T-cell (primary cell): ENCODE measurements at regions not wholly inside any gene's neighbourhood (a gene's known extent, or its start where the extent isn't known, plus 50 kb on each side); places are given as distances from the start of the nearest gene placed in this dataset.

ENCODE experiments used
- ATAC-seq, 4 experiments: fragments of 200-7000 bp in 3 of 4; fragments of 150-1000 bp in 1 of 4; cut with Tn5 transposase; replicated peaks in 1 of 4; 1 replicate in 3 of 4; 2 replicates in 1 of 4; pipeline ENCODE4 v1.10.0; 2021; ENCODE audit warnings: moderate library complexity in 3 of 4, mild to moderate bottlenecking in 2 of 4, moderate number of reproducible peaks in 1 of 4
- CTCF ChIA-PET, 2 donors: fragments of 300-600 bp; sonication (Branson Sonifier 250); formaldehyde crosslinking; loops; one replicate each; lab custom pipeline; 2022; ENCODE audit warnings: antibody characterized with exemption in 2 of 2; lab: Charles Lee
- POLR2A ChIA-PET, 2 donors: fragments of 300-600 bp; sonication (Branson Sonifier 250); formaldehyde crosslinking; loops; one replicate each; lab custom pipeline; 2022; ENCODE audit warnings: antibody characterized with exemption in 2 of 2; lab: Charles Lee
- DNase-seq, 35 experiments: peaks; one replicate each; pipeline versions ENCODE4 v3.0.0 to v3.0.0-alpha.2; 2013 to 2023
- H3K27ac ChIP-seq: one replicate; pipeline ENCODE4 v1.5.1; 2013; ENCODE audit warnings: low read length
- H3K27me3 ChIP-seq, 2 experiments: replicated peaks in 1 of 2; 1 replicate in 1 of 2; 2 replicates in 1 of 2; pipeline versions ENCODE4 v1.6.1 to v1.7.0; 2013; ENCODE audit warnings: low read length in 1 of 2, mixed read lengths in 1 of 2; ENCODE audit not compliant: control insufficient read depth in 2 of 2, insufficient read depth in 2 of 2; ENCODE audit errors: extremely low read depth in 1 of 2
- H3K36me3 ChIP-seq, 2 donors: 1 replicate in 1 of 2; 2 replicates in 1 of 2; pipeline versions ENCODE4 v1.6.1 to v1.7.0; 2013; ENCODE audit warnings: low read length in 1 of 2; ENCODE audit not compliant: control insufficient read depth in 2 of 2, insufficient read depth in 1 of 2; ENCODE audit errors: extremely low read depth in 1 of 2
- H3K4me1 ChIP-seq, 2 experiments: 1 replicate in 1 of 2; 2 replicates in 1 of 2; pipeline versions ENCODE4 v1.6.1 to v1.7.0; 2013; ENCODE audit warnings: low read length in 2 of 2, mixed read lengths in 1 of 2; ENCODE audit not compliant: insufficient read depth in 2 of 2, control insufficient read depth in 1 of 2; ENCODE audit errors: extremely low read depth in 1 of 2
- H3K4me3 ChIP-seq, 2 donors: 1 replicate in 1 of 2; 2 replicates in 1 of 2; pipeline versions ENCODE4 v1.5.1 to v1.7.0; 2013; ENCODE audit warnings: mild to moderate bottlenecking in 2 of 2, low read length in 1 of 2, moderate library complexity in 1 of 2; ENCODE audit not compliant: control insufficient read depth in 1 of 2; ENCODE audit errors: extremely low read depth in 1 of 2
- H3K9me3 ChIP-seq: 2 replicates; pipeline ENCODE4 v1.7.0; 2013
- H3K27ac Mint-ChIP-seq, 2 donors: one replicate each; pipeline ENCODE4 v1.8.0; 2020 to 2021; ENCODE audit warnings: mild to moderate bottlenecking in 2 of 2, mixed read lengths in 2 of 2
- H3K27me3 Mint-ChIP-seq, 2 donors: one replicate each; pipeline ENCODE4 v1.8.0; 2021 to 2022; ENCODE audit warnings: mixed read lengths in 2 of 2
- H3K36me3 Mint-ChIP-seq: one replicate; pipeline ENCODE4 v1.8.0; 2021; ENCODE audit warnings: mixed read lengths
- H3K4me1 Mint-ChIP-seq, 3 donors: one replicate each; pipeline ENCODE4 v1.8.0; 2020 to 2022; ENCODE audit warnings: mixed read lengths in 3 of 3, mild to moderate bottlenecking in 1 of 3
- H3K4me3 Mint-ChIP-seq, 3 donors: one replicate each; pipeline ENCODE4 v1.8.0; 2020 to 2022; ENCODE audit warnings: mild to moderate bottlenecking in 3 of 3, mixed read lengths in 3 of 3, moderate library complexity in 3 of 3
- H3K9me3 Mint-ChIP-seq, 3 donors: one replicate each; pipeline ENCODE4 v1.8.0; 2020 to 2022; ENCODE audit warnings: mixed read lengths in 3 of 3
- WGBS: methylation state at CpG from one replicate; pipeline ENCODE4 v1.1.5; 2013; ENCODE audit warnings: missing lambda C conversion rate; ENCODE audit not compliant: insufficient coverage; 5-methylcytosine and 5-hydroxymethylcytosine counted together

DNA sequence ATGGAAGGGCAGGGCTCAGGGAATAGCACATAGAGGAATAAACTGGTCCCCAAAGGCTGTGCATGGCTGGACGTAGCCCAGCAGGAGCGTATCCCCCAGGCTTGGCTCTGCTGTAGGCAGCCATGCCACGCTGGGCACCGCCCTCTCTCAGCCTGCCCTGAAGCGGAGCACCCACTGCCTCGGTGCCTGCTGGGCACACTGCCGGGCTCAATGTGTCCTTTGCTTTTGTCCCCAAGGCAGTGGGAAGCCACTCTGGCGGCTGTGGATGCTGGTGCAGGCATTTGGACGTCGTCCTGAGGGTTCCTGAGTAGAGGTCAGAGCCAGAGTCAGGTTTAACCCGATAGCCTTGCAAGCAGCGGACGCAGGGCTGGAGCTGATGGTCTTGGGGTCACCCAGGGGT lies 141.0 kb downstream of the ENGASE start:
- Histone ChIP-seq H3K36me3 (no peaks in the 10 kb centered on the region), H3K9me3 (no peaks in the 10 kb centered on the region), H3K4me3 (no peak overlapping the region), H3K4me1 (peaks cover 0 to 6% of the 10 kb centered on the region in 2 experiments), H3K27me3 (peaks cover 0 to 93% of the 10 kb centered on the region in 2 experiments), H3K27ac (no peak overlapping the region)
- H3K4me1 Mint-ChIP-seq = peaks cover 5 to 7% (median 6%) of the 10 kb centered on the region in 3 donors
- no peaks in the 10 kb centered on the region for H3K9me3 Mint-ChIP-seq
- H3K36me3 Mint-ChIP-seq = no peaks in the 10 kb centered on the region
- H3K27ac Mint-ChIP-seq = no peak overlapping the region
- H3K4me3 Mint-ChIP-seq = no peak overlapping the region
- POLR2A ChIA-PET = no interaction called here
- WGBS = 85% methylated on average over 13 of the region's 13 CpGs
- ATAC-seq = no peak
- peaks cover 32 to 58% of the 10 kb centered on the region in 2 donors for H3K27me3 Mint-ChIP-seq
- CTCF ChIA-PET = no interaction called here
- no peak for DNase-seq

DNA sequence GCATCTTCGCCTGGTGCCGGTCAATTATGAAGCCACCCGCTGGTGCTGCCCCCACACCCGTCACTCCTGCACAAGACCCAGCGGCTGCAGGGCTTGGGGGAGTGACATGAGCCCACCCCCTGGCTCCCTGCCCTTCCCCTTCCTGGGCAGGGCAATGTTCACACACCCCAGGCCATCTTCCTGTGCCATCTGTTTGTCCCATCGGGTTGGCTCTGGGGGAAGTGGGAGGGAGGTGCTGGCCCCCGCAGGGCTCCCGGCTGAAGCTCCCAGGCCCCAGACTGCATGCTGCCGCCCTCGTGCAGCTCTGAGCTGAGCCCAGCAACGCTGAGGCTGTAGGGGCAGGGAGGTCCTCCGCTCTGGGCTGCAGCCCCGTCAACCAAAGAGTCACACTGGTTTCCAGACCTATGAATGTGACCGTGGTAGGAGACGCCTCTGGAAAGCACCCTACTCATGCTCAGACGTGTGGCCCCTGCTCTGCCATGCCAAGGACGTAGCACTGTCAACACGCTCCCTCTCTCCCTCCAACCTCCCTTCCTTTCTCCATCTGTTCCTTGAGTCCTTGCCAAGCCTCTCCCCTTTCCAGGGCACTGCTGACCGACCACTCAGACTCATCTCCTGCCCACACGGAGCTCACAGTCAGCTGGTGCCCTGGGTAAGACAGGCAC lies 140.4 kb downstream of the ENGASE start:
- H3K4me1 ChIP-seq = peaks cover 0 to under 1% of the 10 kb centered on the region in 2 experiments
- ChIA-PET POLR2A (no interaction called here), CTCF (no interaction called here)
- Mint-ChIP-seq H3K36me3 (no peaks in the 10 kb centered on the region), H3K4me3 (no peak overlapping the region), H3K4me1 (peaks cover 0 to 2% (median under 1%) of the 10 kb centered on the region in 3 donors), H3K27ac (no peak overlapping the region), H3K9me3 (no peaks in the 10 kb centered on the region), H3K27me3 (peaks cover 30 to 54% of the 10 kb centered on the region in 2 donors)
- H3K4me3 ChIP-seq = no peak overlapping the region
- ATAC-seq = no peak
- no peak for DNase-seq
- no peaks in the 10 kb centered on the region for H3K9me3 ChIP-seq
- 37% methylated on average over 19 of the region's 20 CpGs for WGBS
- H3K36me3 ChIP-seq = no peaks in the 10 kb centered on the region
- H3K27me3 ChIP-seq = peaks cover 0 to 92% of the 10 kb centered on the region in 2 experiments
- H3K27ac ChIP-seq = no peak overlapping the region

DNA sequence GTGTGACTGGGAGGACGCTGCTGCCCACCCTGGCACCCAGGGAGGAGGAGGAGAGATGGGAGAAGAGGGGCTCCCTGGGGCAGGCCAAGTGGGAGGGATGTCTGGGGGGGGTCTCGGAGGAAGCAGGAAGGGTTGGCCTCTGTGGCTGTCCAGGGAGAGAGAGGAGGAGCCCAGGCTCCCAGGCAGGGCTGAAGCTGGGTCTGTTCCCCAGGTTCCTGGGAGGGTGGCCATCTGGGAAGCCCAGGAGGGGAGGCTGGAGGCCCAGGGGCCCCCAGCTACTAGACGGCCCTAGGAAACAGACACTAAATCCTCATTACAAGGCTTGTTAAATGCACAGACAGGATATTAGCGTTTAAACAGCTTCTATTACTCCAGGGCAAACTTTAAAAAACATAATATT lies 139.8 kb downstream of the ENGASE start:
- H3K27ac ChIP-seq = no peak overlapping the region
- H3K9me3 ChIP-seq = no peaks in the 10 kb centered on the region
- POLR2A ChIA-PET = interaction anchor here in 1 of 2 donors (0.6 kb wide), 1 partner anchor 741 kb away, joined by 9 read pairs; no protein-coding TSS in a partner anchor
- Mint-ChIP-seq H3K4me3 (no peak overlapping the region), H3K27ac (no peak overlapping the region), H3K36me3 (no peaks in the 10 kb centered on the region), H3K4me1 (peaks cover 0 to 2% (median 0%) of the 10 kb centered on the region in 3 donors), H3K27me3 (peaks cover 31 to 53% of the 10 kb centered on the region in 2 donors), H3K9me3 (no peaks in the 10 kb centered on the region)
- H3K27me3 ChIP-seq = peaks cover 0 to 86% of the 10 kb centered on the region in 2 experiments
- CTCF ChIA-PET = no interaction called here
- DNase-seq = no peak
- 39% methylated on average over 2 of the region's 4 CpGs for WGBS
- no peaks in the 10 kb centered on the region for H3K36me3 ChIP-seq
- no peak for ATAC-seq
- no peak overlapping the region for H3K4me3 ChIP-seq
- H3K4me1 ChIP-seq = no peaks in the 10 kb centered on the region

DNA sequence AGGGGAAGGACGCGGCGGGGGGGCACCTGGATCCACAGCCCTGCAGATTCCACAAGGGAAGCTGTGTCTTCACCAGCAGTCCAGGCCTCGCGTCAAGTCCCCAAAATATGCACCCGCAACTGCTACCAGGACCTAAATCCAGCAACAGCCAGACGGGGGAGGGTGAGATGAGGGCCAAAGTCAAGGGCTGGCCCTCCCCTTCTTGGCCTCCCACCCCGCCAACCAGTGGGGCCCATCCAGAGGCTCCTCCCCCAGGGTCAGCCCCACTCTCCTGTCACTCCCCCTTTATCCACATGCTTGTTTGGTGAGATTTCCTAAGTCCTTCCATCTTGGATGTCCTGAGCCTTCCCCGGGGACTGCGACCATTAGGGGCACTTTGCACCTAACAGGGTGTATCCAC lies 138.7 kb downstream of the ENGASE start:
- H3K27ac Mint-ChIP-seq = no peak overlapping the region
- no peak overlapping the region for H3K4me3 Mint-ChIP-seq
- ChIA-PET CTCF (no interaction called here), POLR2A (no interaction called here)
- ATAC-seq (no peak), DNase-seq (no peak)
- peaks cover 35 to 52% of the 10 kb centered on the region in 2 donors for H3K27me3 Mint-ChIP-seq
- no peaks in the 10 kb centered on the region for H3K9me3 Mint-ChIP-seq
- Histone ChIP-seq H3K4me3 (no peak overlapping the region), H3K36me3 (no peaks in the 10 kb centered on the region), H3K9me3 (no peaks in the 10 kb centered on the region), H3K27me3 (peaks cover 0 to 82% of the 10 kb centered on the region in 2 experiments), H3K4me1 (no peaks in the 10 kb centered on the region), H3K27ac (no peak overlapping the region)
- H3K4me1 Mint-ChIP-seq = no peaks in the 10 kb centered on the region
- H3K36me3 Mint-ChIP-seq = no peaks in the 10 kb centered on the region
- 93% methylated on average over 2 of the region's 10 CpGs for WGBS

DNA sequence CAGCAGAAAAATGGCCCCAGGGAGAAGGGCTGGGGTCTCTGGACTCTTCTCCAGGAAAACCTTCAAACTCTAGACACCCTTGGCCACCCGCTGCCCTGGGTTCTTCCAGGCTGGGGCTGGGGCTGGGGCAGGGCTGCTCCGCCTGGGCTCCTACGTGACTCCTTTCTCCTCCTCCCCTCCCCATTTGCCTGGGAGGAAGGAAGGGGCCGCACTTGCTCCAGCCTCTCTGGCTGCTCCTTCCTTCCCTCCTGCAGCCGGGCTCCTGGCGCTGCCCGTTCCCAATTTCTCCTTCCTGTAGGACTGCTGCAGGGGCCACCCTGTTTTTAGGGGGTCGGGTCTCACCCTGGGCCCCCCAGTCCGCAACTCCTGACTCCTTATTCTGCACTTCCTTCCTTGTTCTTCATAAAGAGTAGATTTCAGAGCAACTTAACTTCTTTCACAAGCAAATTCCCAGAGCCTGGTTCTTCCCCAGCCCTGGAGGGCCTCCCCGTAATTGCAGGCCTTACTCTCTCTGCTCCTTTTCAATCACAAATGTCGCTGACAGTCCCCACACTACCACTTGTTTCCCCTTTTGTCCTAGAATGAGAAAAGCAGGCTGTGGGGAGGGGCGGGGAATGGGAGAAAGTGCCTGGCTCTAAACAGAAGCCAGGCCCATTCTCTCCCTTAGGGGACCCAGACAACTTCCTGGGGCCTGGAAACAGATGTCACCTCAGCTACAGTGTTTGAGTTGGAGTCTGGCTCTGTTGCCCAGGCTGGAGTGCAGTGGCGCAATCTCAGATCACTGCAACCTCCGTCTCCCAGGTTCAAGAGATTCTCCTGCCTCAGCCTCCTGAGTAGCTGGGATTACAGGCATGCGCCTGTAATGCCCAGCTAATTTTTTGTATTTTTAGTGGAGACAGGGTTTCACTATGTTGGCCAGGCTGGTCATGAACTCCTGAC lies 137.8 kb downstream of the ENGASE start:
- Histone ChIP-seq H3K4me1 (no peaks in the 10 kb centered on the region), H3K9me3 (no peaks in the 10 kb centered on the region), H3K27me3 (peaks cover 0 to 82% of the 10 kb centered on the region in 2 experiments), H3K27ac (no peak overlapping the region), H3K36me3 (no peaks in the 10 kb centered on the region), H3K4me3 (no peak overlapping the region)
- ChIA-PET POLR2A (no interaction called here), CTCF (no interaction called here)
- Mint-ChIP-seq H3K9me3 (no peaks in the 10 kb centered on the region), H3K36me3 (no peaks in the 10 kb centered on the region), H3K4me3 (no peak overlapping the region), H3K27ac (peak overlapping the region in 1 of 2 donors; percentile 1), H3K4me1 (no peaks in the 10 kb centered on the region), H3K27me3 (peaks cover 30 to 50% of the 10 kb centered on the region in 2 donors)
- 29% methylated on average over 10 of the region's 15 CpGs for WGBS
- no peak for DNase-seq
- ATAC-seq = no peak

DNA sequence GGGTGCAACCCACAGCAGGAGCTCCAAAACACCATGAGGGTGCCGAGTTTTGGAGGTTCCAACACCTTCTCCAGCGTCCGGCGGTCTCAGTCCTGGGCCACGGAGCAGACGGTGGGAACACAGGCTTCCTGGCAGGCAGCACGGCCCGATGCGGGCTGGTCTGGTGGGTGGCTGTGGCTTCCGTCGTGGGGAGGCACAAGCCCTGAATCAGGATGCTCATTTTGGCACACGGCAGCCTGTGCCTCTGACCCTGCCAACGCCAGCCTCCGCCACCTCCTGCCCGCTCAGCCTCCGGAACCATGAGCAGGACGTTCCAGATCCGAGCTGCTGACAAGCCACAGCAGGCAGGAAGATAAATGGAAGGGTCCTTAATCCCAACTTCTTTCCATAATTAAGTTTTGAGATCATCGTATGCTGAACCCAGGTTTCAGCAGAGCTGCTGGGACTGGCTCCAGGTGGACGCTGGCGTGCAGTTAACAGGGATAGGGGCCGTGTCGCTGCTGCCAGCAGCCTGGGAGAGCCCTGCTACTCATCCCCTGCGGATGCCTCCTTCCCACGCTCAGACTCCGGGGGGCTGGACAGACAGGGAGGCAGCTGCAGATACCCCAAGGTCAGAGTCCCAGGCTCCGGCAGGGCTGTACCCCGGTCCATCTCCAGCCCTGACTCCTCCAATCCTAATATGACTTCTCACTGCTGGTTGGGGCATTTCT lies 136.6 kb downstream of the ENGASE start:
- no peak overlapping the region for H3K27ac Mint-ChIP-seq
- no peak for ATAC-seq
- Histone ChIP-seq H3K27me3 (peaks cover 0 to 78% of the 10 kb centered on the region in 2 experiments), H3K27ac (no peak overlapping the region), H3K36me3 (no peaks in the 10 kb centered on the region), H3K4me1 (no peaks in the 10 kb centered on the region), H3K9me3 (no peaks in the 10 kb centered on the region), H3K4me3 (no peak overlapping the region)
- no peak for DNase-seq
- H3K4me1 Mint-ChIP-seq = no peaks in the 10 kb centered on the region
- POLR2A ChIA-PET = no interaction called here
- no peaks in the 10 kb centered on the region for H3K36me3 Mint-ChIP-seq
- no peak overlapping the region for H3K4me3 Mint-ChIP-seq
- H3K9me3 Mint-ChIP-seq = no peaks in the 10 kb centered on the region
- WGBS = 76% methylated on average over 20 of the region's 28 CpGs
- H3K27me3 Mint-ChIP-seq = peaks cover 30 to 41% of the 10 kb centered on the region in 2 donors
- CTCF ChIA-PET = no interaction called here
